Activated CD8-positive, alpha-beta memory T cell treated with anti-CD3 and anti-CD28 coated beads for 48 hours (primary cell): ENCODE measurements at regions not wholly inside any gene's neighbourhood (a gene's known extent, or its start where the extent isn't known, plus 50 kb on each side); places are given as distances from the start of the nearest gene placed in this dataset.

ENCODE experiments used
- DNase-seq, 3 experiments: peaks; one replicate each; pipeline ENCODE4 v3.0.0-alpha.2; 2020; ENCODE audit warnings: low read depth in 2 of 3, low spot score in 2 of 3

- DNase-seq = no peak
These were observed 201.3 kb downstream of the JCAD start for GRCh38 chr10:29857843-29858701.

DNA sequence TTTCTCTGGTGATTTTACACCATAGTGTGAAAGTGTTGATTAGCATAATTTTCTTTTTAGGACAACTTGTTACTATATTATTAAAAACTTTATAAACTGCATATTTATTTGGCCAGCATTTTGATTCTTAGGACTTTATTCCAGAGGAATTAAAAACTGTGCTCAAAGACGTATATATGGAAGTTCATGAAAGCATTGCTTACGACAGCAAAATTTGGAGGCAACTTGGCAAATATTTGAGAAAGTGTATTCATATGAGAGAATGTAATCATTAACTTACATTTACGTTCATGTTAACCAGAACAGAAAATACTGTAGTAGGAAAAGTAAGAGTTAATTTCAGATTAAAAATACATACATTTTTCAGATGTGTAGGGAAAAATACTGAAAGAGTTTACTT is 203.1 kb downstream of the JCAD start:
- no peak for DNase-seq

- no peak for DNase-seq
These were observed 205.5 kb downstream of the JCAD start for GRCh38 chr10:29853913-29854312.

GRCh38 chr10:29851241-29851640 is 208.1 kb downstream of the JCAD start:
- no peak for DNase-seq

- no peak for DNase-seq
These were observed 209.0 kb downstream of the JCAD start for GRCh38 chr10:29850371-29850770.

- no peak for DNase-seq
These were observed 209.5 kb downstream of the JCAD start for GRCh38 chr10:29849886-29850285.

GRCh38 chr10:29849126-29849833 is 210.1 kb downstream of the JCAD start:
- DNase-seq = no peak

GRCh38 chr10:29846881-29847280 is 212.1 kb upstream of the SVIL start:
- no peak for DNase-seq

DNA sequence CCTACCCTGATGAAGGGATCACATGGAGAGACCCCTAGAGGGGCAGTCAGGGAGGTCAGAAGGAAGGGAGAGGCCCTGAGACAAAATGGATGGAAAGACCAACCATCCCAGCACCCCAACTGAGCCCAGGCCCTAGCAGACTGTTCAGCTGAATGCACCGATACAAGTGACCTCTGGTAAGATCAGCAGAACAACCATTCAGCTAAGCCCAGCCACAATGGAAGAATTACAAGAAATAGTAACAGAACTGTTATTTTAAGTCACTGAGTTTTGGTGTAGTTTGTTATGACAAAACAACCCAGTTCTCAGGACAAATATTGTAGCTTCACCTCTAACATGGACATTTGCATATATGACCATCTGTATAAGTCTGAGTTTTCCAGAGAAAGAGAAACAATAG is 210.4 kb upstream of the SVIL start:
- DNase-seq = no peak

- no peak for DNase-seq
These were observed 208.4 kb upstream of the SVIL start for GRCh38 chr10:29843143-29843542.

DNA sequence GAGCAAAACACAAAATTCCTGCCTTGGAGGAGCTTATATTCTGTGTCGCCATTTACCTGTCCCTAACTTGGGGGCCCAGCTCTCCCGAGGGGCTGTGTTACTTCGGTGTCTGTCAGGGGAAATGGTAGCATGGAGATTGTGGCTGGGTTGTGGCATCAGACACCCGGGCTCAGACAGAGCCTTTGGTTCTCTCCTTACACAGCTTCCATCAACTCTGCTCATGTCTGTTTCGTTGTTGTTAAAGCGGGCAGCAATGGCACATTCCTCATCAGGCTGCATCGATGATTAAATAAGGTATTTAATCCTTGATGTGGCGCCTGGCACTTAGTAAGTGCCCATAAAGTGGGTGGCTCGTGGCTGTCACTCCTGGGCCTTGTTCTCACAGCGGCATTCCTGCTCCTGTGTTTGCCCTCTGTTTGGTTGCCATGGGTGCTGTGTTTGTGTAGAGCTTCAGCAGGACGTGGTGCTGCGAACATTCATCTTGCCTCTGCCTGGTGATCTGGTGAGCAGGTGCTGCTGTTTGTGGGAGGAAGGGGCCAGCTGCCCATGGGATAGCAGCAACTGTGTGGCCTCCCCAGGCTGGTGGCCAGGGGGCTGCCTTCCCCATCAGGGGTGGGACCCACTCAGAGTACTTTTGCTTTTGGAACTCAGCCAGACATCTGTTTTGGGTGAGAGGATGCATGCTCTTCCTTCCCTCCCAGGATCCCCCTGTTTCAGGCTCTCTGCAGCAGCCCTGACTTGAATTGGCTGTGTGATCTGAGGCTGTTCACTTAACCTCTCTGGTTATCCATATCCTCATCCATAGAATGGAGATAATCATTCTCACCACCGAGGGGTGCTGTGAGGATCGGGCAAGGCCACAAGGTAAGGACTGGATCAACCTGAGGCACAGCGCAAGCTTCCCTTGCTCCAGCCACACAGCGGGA is 207.2 kb upstream of the SVIL start:
- DNase-seq = no peak

DNA sequence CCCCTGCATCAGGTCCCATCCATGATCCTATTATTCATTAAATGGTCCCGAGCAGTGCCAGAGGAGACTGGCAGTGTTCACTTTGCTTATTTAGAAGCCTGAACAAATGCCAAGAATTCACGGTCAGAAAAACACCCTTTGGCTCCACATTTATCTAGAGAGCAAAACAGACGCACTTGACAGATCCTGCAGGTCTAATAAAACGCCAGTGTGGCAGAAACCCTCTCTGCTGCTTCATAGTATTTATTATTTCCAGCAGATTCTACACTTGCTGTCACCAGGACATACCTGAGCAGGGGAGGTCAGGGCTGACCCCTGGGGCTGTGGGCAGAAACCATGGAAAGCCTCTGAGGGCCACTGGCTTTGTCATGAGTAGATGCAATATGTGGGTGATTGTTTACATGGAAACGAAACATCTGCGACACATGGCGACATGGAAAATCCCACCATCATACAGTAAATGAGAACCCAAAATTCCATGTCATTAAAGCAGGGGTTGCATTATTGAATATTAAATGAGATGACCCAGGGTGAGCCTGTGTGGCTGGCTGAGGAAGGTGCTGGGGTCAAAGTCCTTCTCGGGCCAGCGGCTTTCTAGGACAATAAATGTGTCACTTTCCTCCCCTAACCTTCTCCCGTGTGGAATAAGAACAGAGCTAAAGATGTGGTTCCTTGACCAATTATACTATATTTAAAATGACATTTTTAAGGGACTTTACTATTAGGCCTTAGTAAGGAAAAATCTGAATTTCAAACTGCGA is 205.9 kb upstream of the SVIL start:
- no peak for DNase-seq

GRCh38 chr10:29839826-29840515 is 205.2 kb upstream of the SVIL start:
- no peak for DNase-seq

GRCh38 chr10:29838539-29838938 is 203.8 kb upstream of the SVIL start:
- DNase-seq = no peak

DNA sequence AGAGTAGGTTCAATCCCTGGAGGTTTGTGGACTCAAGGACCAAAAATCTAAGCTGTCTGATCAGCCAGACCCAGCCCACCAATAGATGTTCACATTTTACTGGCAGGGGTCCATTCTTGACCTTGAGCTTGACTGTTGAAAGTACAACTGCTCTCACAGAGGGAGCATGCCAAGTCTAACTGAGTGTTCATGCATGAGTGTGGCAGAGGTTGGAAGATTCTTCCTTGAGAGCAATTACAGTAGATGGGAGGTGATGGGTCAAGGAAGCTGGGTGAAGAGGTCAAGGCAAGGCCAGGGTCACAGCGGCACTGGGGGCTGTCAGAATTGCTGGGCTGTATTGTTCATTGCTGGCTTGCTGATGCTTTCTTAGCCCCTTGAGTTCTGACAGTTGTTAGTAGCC is 202.8 kb upstream of the SVIL start:
- no peak for DNase-seq

DNA sequence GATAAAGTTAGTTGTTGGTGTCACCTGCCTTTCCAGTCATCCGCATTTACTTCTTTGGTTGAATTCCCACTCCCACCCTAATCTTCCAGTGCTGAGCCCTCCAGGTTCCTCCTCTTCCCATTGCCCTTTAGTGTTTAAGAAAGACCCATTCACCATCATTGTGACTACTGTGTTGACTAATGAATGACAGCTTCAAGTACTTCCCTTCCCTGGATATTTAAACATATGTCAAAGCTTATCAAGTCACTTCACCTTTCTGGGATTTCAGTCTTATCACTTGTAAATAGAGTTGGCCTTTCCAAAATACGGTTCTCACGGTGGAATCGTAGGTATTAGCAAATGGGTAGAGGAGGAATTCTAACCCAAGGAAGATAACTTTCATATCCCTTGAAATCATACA is 201.6 kb upstream of the SVIL start:
- DNase-seq = no peak

DNA sequence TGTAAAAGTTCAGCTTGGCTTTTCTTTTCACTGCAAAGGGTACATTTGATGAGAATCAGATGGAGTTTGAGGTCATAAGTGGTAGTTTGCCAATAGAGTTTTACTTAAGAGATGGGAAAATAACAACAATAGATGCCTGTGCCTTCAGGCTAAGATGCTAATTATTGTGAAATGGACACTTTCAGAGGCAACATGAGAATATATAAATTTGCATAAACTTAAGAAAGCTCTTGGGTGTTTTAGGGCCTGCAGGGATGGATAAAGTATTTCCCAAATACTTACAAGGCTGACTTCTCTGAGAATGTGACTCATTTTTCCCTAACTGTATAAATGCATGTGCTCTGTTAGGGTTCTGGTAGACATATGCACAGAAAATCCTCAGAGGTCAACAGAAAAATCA is 200.3 kb upstream of the SVIL start:
- DNase-seq = no peak

- DNase-seq = no peak
These were observed 196.1 kb upstream of the SVIL start for GRCh38 chr10:29830531-29831512.

DNA sequence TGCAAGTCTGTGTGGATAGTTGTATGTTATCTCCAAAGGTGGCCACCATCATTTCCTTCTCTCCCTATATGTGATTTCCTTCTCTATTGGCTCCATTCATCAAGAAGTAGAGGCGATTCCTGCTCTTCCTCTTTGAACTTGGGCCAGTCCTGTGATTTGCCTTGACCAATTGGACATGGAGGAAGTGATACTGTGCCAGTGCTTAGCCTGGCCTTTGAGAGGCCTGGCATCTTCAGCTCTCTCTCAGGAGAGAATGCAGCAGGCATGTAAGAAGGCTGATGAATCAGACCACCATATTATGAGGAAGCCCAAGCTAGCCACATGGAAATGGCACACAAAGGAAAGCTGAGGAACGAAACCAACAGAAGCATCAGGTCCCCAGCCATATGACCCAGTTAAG is 195.0 kb upstream of the SVIL start:
- DNase-seq = no peak
